AG04449 (cell line): ENCODE measurements at regions not wholly inside any gene's neighbourhood (a gene's known extent, or its start where the extent isn't known, plus 50 kb on each side); places are given as distances from the start of the nearest gene placed in this dataset.
"Not testable (repeated sequence)": the region's sequence is repeated elsewhere in the genome, so short reads cannot be mapped to it uniquely, and the experiment has no call there.

Experiments used
- CTCF ChIA-PET: fragments of 350-600 bp; formaldehyde crosslinking; extraction: SDS; loops from one replicate; lab custom pipeline; 2021; ENCODE audit warnings: antibody characterized with exemption; lab: Yijun Ruan, JAX
- POLR2A ChIA-PET: fragments of 400-600, 350-600 bp; formaldehyde crosslinking; extraction: SDS; loops from one replicate; lab custom pipeline; 2020; ENCODE audit warnings: antibody characterized with exemption, inconsistent platforms; lab: Yijun Ruan, JAX
- DNase-seq: peaks from one replicate; pipeline ENCODE4 v3.0.0-alpha.2; 2010; ENCODE audit warnings: low read depth, low spot score
- H3K4me3 ChIP-seq: 2 replicates; pipeline ENCODE4 v1.5.1; 2011; ENCODE audit warnings: low read depth, mild to moderate bottlenecking, control low read depth, low read length
- CTCF ChIP-seq: IDR thresholded peaks from one replicate; pipeline ENCODE4 v1.5.1; 2011; ENCODE audit warnings: mild to moderate bottlenecking, moderate library complexity, low read length, control low read depth, inconsistent platforms; ENCODE audit not compliant: insufficient read depth; ENCODE audit errors: missing control alignments

GRCh38 chr6:169363590-169363989, 109.9 kb upstream of the THBS2 start:
- CTCF ChIA-PET, result no interaction called here
- POLR2A ChIA-PET, result no interaction called here
- no peak for DNase-seq
- H3K4me3 ChIP-seq, result no peak overlapping the region
- no peak for TF ChIP-seq CTCF

- ChIA-PET POLR2A (no interaction called here), CTCF (no interaction called here)
- H3K4me3 ChIP-seq, result no peak overlapping the region
- TF ChIP-seq CTCF, result no peak
- DNase-seq, result no peak
Observed at GRCh38 chr6:169362501-169363121, 109.0 kb upstream of the THBS2 start.

- H3K4me3 ChIP-seq, POLR2A ChIA-PET, DNase-seq, CTCF ChIA-PET: not testable (repeated sequence)
Observed at GRCh38 chr6:169355001-169355400, 101.4 kb upstream of the THBS2 start.

GRCh38 chr6:169345146-169345545, 91.5 kb upstream of the THBS2 start:
- ChIA-PET POLR2A (no interaction called here), CTCF (interaction anchor here (1.2 kb wide), 1 partner anchor 41 kb away, joined by 3 read pairs; no protein-coding TSS in a partner anchor)
- DNase-seq, result no peak
- TF ChIP-seq CTCF, result no peak
- H3K4me3 ChIP-seq, result no peak overlapping the region

- POLR2A ChIA-PET, result no interaction called here
- no peak for DNase-seq
- no peak overlapping the region for H3K4me3 ChIP-seq
- CTCF ChIA-PET, result interaction anchor here (1.2 kb wide), 1 partner anchor 42 kb away, joined by 3 read pairs; no protein-coding TSS in a partner anchor
- no peak for TF ChIP-seq CTCF
Observed at GRCh38 chr6:169344750-169345065, 91.1 kb upstream of the THBS2 start.

- no peak overlapping the region for H3K4me3 ChIP-seq
- ChIA-PET CTCF (no interaction called here), POLR2A (no interaction called here)
- no peak for DNase-seq
- no peak for TF ChIP-seq CTCF
Observed at GRCh38 chr6:169343886-169344749, 90.5 kb upstream of the THBS2 start.
